NCI-H524 (cell line): ENCODE measurements at regions not wholly inside any gene's neighbourhood (a gene's known extent, or its start where the extent isn't known, plus 50 kb on each side); places are given as distances from the start of the nearest gene placed in this dataset.

Experiments used
- DNase-seq, 2 experiments: peaks; one replicate each; lab custom pipeline; 2025; lab: John Stamatoyannopoulos, UW

DNA sequence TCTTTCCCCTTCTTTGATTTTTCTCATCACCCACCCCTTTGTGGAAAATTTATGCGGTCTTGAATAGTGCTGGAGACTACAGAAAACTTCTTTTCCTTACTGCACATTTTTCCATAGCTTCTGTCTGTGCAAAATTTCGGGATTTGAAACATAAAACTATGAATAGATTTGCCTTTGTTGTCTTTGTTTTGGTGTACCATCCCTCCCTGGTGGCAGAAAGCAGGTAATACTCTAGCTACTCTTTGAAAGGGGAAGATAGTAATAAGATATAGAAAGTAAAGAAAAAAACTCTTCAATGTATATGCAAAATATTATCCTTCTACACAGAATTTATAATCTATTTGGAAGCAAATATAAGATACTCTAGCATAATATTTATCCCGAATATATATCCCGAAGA, 79.1 kb upstream of the LMO3 start:
- DNase-seq, result no peak

DNA sequence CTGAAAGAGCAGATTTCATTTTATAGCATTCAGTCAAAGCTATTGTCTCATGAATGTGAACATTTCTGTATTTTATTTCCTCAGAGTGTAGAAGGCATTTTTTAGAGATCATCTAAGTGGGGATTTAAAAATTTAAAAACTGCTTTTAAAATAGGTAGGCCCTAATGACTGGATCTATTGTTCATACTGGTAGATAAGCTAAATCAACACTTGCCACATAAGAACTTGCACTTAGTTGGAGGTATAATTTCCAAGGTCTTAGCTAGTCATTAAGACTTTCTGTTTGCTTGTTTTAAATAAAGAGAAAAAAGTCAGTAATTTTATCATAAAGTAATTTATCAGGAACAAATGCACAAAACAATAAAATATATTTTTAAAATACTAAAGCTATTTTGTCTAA, 75.2 kb upstream of the LMO3 start:
- no peak for DNase-seq

- DNase-seq, result no peak
Observed at GRCh38 chr12:16675438-16675837, 69.5 kb upstream of the LMO3 start.

DNA sequence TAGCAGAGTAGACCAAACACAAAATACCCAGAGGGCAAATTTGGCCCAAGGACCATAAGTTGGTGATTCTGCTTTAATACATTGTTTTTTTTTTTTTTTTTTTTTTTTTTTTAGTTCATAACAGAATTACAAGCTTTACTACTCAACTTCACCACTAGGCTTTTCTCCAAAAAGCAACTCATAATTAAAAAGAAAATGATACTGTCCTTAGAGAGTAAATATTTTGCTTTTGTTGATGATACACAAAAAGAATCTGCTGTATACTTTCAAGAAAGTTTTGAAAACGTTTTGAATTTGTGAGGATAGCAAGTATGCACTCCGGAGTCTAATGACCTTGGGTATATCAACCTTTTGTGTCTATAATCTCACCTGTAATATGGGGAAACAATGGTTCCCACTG, 68.9 kb upstream of the LMO3 start:
- no peak for DNase-seq

DNA sequence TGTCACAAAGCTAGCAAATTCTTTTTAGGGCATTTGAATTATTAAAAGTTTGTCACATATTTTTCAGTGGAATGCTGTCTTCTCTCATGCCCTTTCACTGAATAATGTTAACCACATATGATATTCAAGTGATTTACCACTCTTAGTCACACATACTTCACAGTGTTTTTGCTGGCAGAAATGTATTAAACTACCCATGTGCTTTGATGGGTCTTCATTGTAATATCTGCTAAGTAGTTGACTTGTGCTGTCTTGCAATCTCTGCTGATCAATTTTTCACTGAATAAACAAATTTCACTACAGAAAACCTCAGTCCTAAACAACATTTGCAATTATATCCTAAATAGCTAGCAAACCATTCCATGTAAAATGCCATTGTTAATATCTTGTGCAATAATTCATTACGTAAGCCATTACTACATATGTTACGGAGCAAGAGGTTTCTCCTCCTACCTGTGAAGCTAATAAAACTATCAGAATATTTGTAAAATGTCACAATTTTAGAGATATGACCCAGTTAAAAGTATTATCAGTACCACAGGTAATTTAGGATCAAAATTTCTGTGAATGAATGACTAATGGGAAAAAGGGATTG, 64.6 kb upstream of the LMO3 start:
- DNase-seq, result no peak

DNA sequence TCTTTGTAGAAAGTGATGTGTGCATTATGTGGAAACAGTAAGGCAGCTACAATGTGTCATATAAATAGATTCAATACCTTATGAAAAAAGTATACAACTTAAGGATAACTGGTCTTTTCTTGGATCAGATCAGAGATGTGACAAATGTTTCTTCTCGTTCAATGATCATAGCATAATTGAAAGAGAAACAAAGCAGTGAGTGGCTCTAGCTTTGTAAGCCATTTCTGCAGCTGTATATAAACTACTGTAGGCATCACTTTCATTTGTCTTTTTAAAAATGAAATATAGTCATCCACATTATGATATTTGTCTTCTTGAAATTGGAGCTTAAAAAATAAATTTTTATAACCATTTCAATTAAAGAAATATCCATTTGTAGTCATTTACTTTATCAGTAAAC, 63.8 kb upstream of the LMO3 start:
- DNase-seq, result no peak

GRCh38 chr12:16668198-16668597, 62.2 kb upstream of the LMO3 start:
- no peak for DNase-seq

GRCh38 chr12:16658699-16659098, 52.7 kb upstream of the LMO3 start:
- DNase-seq, result no peak
